Erythroblast (primary cell): ENCODE measurements at regions not wholly inside any gene's neighbourhood (a gene's known extent, or its start where the extent isn't known, plus 50 kb on each side); places are given as distances from the start of the nearest gene placed in this dataset.
"Not testable (repeated sequence)": the region's sequence is repeated elsewhere in the genome, so short reads cannot be mapped to it uniquely, and the experiment has no call there.

ENCODE experiments used
- DNase-seq, 2 experiments: peaks; one replicate each; lab custom pipeline; 2025; lab: John Stamatoyannopoulos, UW
- GATA1 ChIP-seq: IDR thresholded peaks from 2 replicates; pipeline ENCODE4 v1.6.1; 2011; ENCODE audit warnings: low read depth, mild to moderate bottlenecking, control low read depth, low read length, moderate library complexity
- POLR2A ChIP-seq: IDR thresholded peaks from 2 replicates; pipeline ENCODE4 v1.6.1; 2011; ENCODE audit warnings: mild to moderate bottlenecking, low read length

DNA sequence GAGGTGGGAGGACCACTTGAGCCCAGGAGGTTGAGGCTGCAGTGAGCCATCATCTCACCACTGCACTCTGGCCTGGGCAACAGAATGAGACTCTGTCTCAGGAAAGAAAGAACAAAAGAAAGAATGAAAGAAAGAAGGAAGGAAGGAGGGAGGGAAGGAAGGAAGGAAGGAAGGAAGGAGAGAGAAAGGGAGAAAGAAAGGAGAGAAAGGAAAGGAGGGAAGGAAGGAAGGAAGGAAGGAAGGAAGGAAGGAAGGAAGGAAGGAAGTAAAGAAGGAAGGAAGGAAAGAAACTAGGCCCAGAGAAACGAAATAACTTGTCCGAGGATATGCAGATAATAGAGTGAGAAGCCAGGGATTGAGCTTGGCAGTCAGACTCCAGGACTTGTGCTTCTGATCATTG lies 102.1 kb downstream of the SKIDA1 start:
- no peak for TF ChIP-seq GATA1

DNA sequence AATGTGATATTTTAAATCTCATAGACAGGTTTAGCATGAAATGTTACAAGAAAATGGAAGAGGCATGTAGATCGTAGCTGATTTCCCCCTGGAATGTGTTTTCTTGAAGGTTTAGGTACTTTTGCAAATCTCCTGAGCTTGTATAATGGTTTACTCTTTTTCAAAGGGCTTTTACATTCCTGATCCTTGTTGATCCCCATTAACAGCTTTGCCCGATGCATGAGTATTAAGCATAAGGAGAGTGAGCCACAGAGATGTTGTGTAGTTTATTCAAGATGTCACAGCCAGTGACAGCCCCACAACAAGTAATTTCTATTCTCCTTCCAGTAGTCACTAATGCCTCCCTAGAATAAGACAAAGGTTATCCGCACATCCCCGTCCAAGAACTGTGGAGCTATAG lies 103.7 kb downstream of the SKIDA1 start:
- DNase-seq, result no peak
- TF ChIP-seq GATA1 (no peak), POLR2A (no peak)

More for the DNA sequence above, 102.1 kb downstream of the SKIDA1 start:
- no peak for DNase-seq

DNA sequence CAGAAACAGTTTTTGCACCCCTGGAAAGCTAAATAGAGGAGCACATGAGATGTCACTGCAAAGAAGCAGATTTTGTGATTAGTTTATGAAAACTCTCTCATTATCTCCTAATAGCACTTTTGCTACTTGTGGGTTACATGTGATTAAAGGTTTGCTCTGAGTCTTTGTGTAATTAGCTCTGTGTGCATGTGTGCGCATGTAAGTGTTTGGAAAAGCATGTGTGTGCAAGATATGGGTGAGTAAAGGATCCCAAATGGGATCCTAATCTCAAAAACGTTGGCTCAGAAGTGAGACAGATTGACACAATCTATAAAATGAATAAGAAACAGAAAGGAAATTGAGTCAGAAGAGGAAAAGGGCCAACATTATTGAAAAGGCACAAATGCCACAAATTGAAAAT lies 104.5 kb downstream of the SKIDA1 start:
- no peak for TF ChIP-seq GATA1
- DNase-seq, result no peak

DNA sequence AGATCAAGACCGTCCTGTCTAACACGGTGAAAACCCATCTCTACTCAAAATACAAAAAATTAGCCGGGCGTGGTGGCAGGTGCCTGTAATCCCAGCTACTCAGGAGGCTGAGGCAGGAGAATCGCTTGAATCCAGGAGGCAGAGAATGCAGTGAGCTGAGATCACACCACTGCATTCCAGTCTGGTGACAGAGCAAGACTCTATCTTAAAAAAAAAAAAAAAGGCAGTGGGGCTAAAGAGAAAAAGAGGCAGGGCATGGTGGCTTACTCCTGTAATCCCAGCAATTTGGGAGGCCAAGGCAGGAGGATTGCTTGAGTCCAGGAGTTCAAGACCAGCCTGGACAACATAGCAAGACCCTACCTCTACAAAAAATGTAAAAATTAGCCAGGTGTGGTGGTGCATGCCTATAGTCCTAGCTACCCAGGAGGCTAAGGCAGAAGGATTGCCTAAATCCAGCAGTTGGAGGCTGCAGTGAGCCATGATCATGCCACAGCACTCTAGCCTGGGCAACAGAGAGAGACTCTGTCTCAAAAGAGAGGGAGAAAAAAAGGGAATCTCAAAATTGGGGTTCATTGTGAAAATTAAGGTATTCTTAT lies 106.4 kb downstream of the SKIDA1 start:
- not testable (repeated sequence) for DNase-seq

- TF ChIP-seq GATA1, result no peak
- no peak for TF ChIP-seq POLR2A
- no peak for DNase-seq
These were observed 108.2 kb downstream of the SKIDA1 start for GRCh38 chr10:21417172-21417712.

DNA sequence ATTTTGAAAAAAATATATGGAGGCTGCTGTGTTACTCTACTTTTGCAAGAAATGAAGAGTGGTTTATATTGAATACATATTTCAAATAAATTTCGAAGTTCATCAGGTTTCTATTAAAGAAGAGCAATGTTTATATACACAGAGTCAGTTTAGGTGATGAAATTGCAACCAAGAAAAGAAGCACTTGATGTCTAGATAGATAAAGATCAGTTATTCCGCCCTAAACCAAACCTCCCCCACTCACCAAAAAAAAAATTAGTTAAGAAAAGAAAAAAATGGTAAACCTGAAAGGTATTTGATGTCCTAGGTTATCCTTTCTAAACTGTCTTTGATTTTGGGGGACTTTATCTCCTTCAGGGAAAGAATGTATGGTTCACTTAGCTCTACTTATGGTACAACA lies 111.8 kb downstream of the SKIDA1 start:
- TF ChIP-seq GATA1, result no peak
- no peak for TF ChIP-seq POLR2A
- no peak for DNase-seq

GRCh38 chr10:21413268-21413667 lies 112.2 kb downstream of the SKIDA1 start:
- TF ChIP-seq POLR2A (no peak), GATA1 (no peak)
- DNase-seq, result no peak

- no peak for TF ChIP-seq GATA1
- TF ChIP-seq POLR2A, result no peak
- peak in 1 of 2 experiments; percentile 14 for DNase-seq
These were observed 118.8 kb downstream of the SKIDA1 start for GRCh38 chr10:21406595-21407193.

GRCh38 chr10:21405981-21406380 lies 119.5 kb downstream of the SKIDA1 start:
- TF ChIP-seq GATA1 (no peak), POLR2A (no peak)
- DNase-seq, result no peak

DNA sequence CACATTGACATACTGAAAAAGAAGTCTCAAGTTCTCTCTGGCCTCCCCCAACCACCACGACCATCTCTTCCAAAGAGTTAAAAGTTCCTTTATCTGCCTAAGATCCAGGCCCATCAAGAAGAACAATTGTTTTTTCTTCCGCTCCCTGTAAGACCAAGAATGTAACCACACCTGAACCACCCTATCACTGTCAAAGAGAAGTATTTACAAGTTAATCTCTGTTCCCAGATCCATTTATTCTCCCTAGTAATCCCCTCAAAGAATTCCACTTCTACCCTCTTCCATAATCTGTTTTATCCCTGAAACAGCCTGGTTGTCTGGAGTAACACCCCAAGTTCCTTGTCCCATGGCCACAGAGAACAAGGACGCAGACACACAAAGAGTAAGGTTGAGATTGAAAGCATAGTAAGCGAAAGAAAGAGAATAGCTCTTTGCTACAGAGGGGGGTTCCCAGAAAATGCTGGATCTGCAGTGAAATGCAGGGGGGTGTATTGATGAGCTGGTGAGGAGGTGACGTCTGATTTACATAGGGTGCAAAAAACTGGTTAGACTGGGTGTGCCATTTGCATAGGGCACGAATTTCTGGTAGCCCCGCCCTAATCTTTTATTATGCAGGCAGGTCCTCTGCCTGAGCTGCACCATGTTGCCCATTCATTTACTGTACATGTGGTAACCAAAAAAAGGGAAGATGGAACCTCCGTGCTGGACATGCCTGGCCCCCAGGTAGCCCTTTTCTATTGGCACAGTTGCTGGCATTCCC lies 122.0 kb downstream of the SKIDA1 start:
- TF ChIP-seq GATA1 (no peak), POLR2A (no peak)
- no peak for DNase-seq

- DNase-seq, result no peak
- TF ChIP-seq GATA1 (no peak), POLR2A (no peak)
These were observed 122.8 kb downstream of the SKIDA1 start for GRCh38 chr10:21402606-21403083.

DNA sequence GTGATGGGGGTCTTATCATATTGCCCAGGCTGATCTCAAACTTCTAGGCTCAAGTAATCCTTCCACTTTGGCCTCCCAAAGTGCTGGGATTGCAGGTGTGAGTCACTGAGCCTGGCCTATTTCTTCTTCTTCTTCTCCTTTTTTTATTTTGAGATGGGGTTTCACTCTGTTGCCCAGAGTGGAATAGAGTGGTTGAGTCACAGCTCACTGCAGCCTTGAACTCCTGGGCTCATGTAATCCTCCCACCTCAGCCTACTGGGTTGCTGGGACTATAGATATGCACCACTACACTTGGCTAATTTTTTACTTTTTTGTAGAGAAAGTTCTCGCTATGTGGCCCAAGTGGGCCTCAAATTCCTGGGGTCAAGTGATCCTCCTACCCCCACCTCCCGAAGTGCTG lies 124.3 kb downstream of the SKIDA1 start:
- TF ChIP-seq POLR2A, result no peak
- no peak for TF ChIP-seq GATA1
- no peak for DNase-seq

DNA sequence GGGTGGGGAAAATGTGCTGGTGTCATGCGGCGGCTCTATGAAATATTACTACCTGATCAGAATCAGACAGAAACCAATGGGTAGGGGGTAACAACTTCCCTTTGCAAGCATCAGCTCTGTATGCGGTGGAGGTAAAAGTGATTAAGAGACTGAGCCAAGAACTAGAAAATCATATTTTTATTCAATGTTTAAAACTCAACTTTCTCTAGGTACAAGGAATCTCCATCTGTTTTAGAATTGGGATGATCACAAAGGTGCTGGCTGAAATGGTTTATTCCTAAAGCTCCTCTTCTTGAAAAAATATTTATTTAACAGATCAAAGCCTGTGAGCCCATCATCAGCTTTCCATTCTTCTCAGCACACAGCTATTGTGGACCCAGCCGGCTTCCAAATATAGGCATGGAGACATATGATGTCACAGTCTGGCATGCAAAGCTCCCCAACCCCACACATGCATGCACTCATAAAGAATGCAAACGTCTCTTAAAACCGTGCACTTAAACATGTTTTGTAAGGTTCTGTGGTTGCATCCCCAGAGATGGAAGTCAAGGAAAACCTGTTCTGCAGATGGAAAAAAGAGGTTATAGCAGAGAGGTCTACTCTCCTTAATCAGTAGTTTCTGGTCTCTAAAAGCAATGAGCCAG lies 126.0 kb downstream of the SKIDA1 start:
- DNase-seq, result no peak

More for the DNA sequence above, 126.0 kb downstream of the SKIDA1 start:
- TF ChIP-seq POLR2A (no peak), GATA1 (no peak)
